ENCODE measurements at regions not wholly inside any gene's neighbourhood (a gene's known extent, or its start where the extent isn't known, plus 50 kb on each side); places are given as distances from the start of the nearest gene placed in this dataset.
"Not testable (repeated sequence)": the region's sequence is repeated elsewhere in the genome, so short reads cannot be mapped to it uniquely, and the experiment has no call there.

DNA sequence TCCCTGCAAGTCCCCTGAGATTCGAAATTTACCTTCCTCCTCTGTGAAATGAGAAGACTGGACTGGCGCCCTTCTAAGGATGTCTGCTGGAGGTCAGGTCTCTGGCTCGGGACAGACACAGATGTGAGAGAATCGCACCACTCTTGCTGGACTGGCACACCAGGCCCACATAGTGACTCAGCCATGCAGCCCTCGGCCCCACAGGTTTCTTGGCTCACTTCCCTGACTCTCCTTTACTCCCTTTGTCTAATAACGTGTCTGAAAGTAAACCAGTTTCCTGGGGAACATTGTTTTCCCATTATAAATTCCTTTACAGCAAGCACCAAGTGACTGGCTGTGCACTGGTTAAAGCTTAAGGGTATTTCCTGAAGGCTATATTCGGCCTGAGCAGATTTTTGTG is 106.7 kb upstream of the PLEKHG1 start:
- Histone ChIP-seq H3K27me3 (no peaks in the 10 kb centered on the region), H3K27ac (no peak overlapping the region), H3K4me1 (peaks cover 0 to 23% (median 15%) of the 10 kb centered on the region in 10 experiments; a peak in 16 of 20 replicates), H4K20me1 (no peaks in the 10 kb centered on the region), H3K9ac (no peak overlapping the region), H3K36me3 (no peaks in the 10 kb centered on the region; a peak in 1 of 22 replicates), H3K4me3 (no peak overlapping the region), H3K9me3 (replicated peaks in 1 of 11) (peaks cover 16 to 19% (median 17%) of the 10 kb centered on the region in 11 experiments; a peak in 21 of 22 replicates), H3K4me2 (no peak overlapping the region)
- no peak for TF ChIP-seq Cebpa-rat (IDR thresholded peaks at IDR 0.05)

- H3K4me2 ChIP-seq, H3K36me3 ChIP-seq, H3K4me3 ChIP-seq, H3K9ac ChIP-seq, H3K27me3 ChIP-seq, H4K20me1 ChIP-seq, H3K27ac ChIP-seq: not testable (repeated sequence)
- Histone ChIP-seq H3K4me1 (peaks cover 0 to 23% (median 15%) of the 10 kb centered on the region in 10 experiments; a peak in 16 of 20 replicates), H3K9me3 (replicated peaks in 1 of 11) (peaks cover 16 to 19% (median 17%) of the 10 kb centered on the region in 11 experiments; a peak in 21 of 22 replicates)
These were observed 106.1 kb upstream of the PLEKHG1 start for GRCh38 chr6:150493552-150493951.

- TF ChIP-seq Cebpa-rat (IDR thresholded peaks at IDR 0.05): no peak
- no peak overlapping the region for H3K4me3 ChIP-seq
- H3K27ac ChIP-seq: no peak overlapping the region
- no peaks in the 10 kb centered on the region; a peak in 1 of 22 replicates for H3K36me3 ChIP-seq
- H3K9me3 ChIP-seq (replicated peaks in 1 of 11): peaks cover 16 to 22% (median 18%) of the 10 kb centered on the region in 11 experiments; a peak in 21 of 22 replicates
- H3K9ac ChIP-seq: no peak overlapping the region
- H3K4me1 ChIP-seq: peaks cover 0 to 23% (median 15%) of the 10 kb centered on the region in 10 experiments; a peak in 16 of 20 replicates
- H4K20me1 ChIP-seq: no peaks in the 10 kb centered on the region
- H3K4me2 ChIP-seq: no peak overlapping the region
- no peaks in the 10 kb centered on the region for H3K27me3 ChIP-seq
These were observed 105.4 kb upstream of the PLEKHG1 start for GRCh38 chr6:150494241-150494640.

DNA sequence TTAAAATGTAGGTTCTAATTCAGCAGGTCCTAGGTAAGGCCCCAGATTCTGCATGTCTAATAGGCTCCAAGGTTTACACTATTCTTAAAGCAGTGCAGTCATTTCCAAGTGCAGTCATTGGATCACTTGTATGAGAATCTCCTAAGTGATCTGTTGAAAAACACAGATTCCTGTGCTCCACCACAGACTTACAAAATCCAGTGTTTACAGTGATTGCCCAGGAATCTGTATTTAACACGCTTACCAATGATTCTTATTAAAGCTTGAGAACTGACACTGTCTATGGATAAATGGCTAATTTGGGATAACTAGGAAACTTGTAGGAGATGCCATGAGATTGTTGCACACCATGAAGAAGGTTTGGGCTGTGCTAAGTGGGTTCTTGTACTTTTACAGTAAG is 104.6 kb upstream of the PLEKHG1 start:
- Histone ChIP-seq H4K20me1 (no peaks in the 10 kb centered on the region), H3K4me1 (peaks cover 0 to 19% (median 15%) of the 10 kb centered on the region in 10 experiments; a peak in 16 of 20 replicates), H3K27ac (no peak overlapping the region), H3K9ac (no peak overlapping the region), H3K9me3 (replicated peaks in 1 of 11) (peaks cover 20 to 31% (median 23%) of the 10 kb centered on the region in 11 experiments), H3K4me3 (no peak overlapping the region), H3K27me3 (no peaks in the 10 kb centered on the region), H3K36me3 (no peaks in the 10 kb centered on the region; a peak in 1 of 22 replicates), H3K4me2 (no peak overlapping the region)
- TF ChIP-seq Cebpa-rat (IDR thresholded peaks at IDR 0.05): no peak

GRCh38 chr6:150496629-150497028 is 103.1 kb upstream of the PLEKHG1 start:
- H3K9me3 ChIP-seq (replicated peaks in 1 of 11): peaks cover 32 to 44% (median 36%) of the 10 kb centered on the region in 11 experiments
- H3K27me3 ChIP-seq: no peaks in the 10 kb centered on the region
- no peak overlapping the region for H3K27ac ChIP-seq
- peaks cover 0 to 7% (median 6%) of the 10 kb centered on the region in 10 experiments; a peak in 16 of 20 replicates for H3K4me1 ChIP-seq
- no peaks in the 10 kb centered on the region for H4K20me1 ChIP-seq
- H3K36me3 ChIP-seq: no peaks in the 10 kb centered on the region; a peak in 2 of 22 replicates
- H3K4me3 ChIP-seq: no peak overlapping the region
- TF ChIP-seq Cebpa-rat (IDR thresholded peaks at IDR 0.05): no peak
- no peak overlapping the region for H3K9ac ChIP-seq
- no peak overlapping the region for H3K4me2 ChIP-seq

DNA sequence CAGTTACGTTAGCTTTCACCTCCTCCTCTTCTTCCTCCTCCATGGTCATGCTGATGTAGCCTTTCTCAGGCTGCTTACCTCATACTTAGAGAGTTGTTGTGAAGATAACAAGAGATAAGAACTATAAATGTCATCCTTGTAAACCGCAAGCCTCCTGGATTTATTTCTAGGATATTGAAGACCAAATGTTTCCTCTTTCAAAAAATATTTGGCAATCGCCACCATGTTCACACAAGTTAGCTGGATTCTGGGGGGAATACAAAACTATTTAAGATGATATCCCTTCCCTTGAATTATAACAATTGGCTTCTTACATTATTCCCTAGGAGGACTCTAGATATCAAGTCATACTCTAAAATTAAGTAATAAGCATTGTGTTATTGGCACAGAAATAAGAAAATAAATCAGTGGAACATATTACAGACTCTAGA is 99.8 kb upstream of the PLEKHG1 start:
- Histone ChIP-seq H3K4me3 (no peak overlapping the region), H3K4me2 (no peak overlapping the region), H3K27me3 (no peaks in the 10 kb centered on the region), H3K36me3 (no peaks in the 10 kb centered on the region; a peak in 1 of 22 replicates), H3K9ac (no peak overlapping the region), H4K20me1 (no peaks in the 10 kb centered on the region), H3K4me1 (peaks cover 0 to 9% (median 2%) of the 10 kb centered on the region in 10 experiments; a peak in 4 of 20 replicates), H3K27ac (no peak overlapping the region), H3K9me3 (replicated peaks in 1 of 11) (peaks cover 17 to 25% (median 22%) of the 10 kb centered on the region in 11 experiments)
- no peak for TF ChIP-seq Cebpa-rat (IDR thresholded peaks at IDR 0.05)

DNA sequence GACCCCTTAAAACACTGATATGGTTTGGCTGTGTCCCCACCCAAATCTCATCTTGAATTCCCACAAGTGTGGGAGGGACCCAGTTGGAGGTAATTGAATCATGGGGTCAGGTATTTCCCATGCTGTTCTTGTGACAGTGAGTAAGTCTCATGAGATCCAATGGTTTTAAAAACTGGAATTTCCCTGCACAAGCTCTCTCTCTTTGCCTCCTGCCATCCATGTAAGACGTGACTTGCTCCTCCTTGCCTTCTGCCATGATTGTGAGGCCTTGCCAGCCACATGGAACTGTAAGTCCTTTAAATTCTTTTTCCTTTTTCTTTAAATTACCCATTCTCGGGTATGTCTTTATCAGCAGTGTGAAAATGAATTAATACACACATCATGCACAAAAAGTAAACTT is 99.1 kb upstream of the PLEKHG1 start:
- not testable (repeated sequence) for H3K4me2 ChIP-seq, H3K4me1 ChIP-seq, H3K4me3 ChIP-seq, H3K36me3 ChIP-seq, H3K27ac ChIP-seq, H3K27me3 ChIP-seq, H3K9ac ChIP-seq, H4K20me1 ChIP-seq
- H3K9me3 ChIP-seq (replicated peaks in 1 of 11): peaks cover 17 to 25% (median 22%) of the 10 kb centered on the region in 11 experiments

DNA sequence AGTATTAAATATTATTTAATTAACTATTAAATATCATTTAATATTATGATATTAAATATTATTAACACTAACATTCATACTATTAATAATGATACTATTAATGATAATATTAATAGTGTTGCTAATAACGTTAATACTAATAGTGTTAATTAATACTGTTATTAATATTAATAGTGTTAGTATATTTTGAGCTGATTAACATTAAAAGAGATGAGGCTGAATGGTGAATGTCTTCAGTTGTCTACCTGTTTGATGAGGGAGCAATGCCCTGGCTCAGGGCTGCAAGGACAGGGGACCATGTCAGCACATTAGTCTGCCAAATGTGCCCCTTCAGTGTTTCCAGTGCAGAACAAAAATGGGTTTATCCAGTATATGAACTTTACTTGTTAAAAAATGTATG is 96.6 kb upstream of the PLEKHG1 start:
- Histone ChIP-seq H3K27me3 (no peaks in the 10 kb centered on the region), H3K36me3 (no peaks in the 10 kb centered on the region; a peak in 1 of 22 replicates), H3K4me2 (no peak overlapping the region), H3K4me1 (peaks cover 0 to 9% (median 2%) of the 10 kb centered on the region in 10 experiments; a peak in 4 of 20 replicates), H4K20me1 (no peaks in the 10 kb centered on the region), H3K9me3 (replicated peaks in 1 of 11) (peaks cover 17 to 28% (median 22%) of the 10 kb centered on the region in 11 experiments), H3K4me3 (no peak overlapping the region), H3K9ac (no peak overlapping the region), H3K27ac (no peak overlapping the region)
- no peak for TF ChIP-seq Cebpa-rat (IDR thresholded peaks at IDR 0.05)

DNA sequence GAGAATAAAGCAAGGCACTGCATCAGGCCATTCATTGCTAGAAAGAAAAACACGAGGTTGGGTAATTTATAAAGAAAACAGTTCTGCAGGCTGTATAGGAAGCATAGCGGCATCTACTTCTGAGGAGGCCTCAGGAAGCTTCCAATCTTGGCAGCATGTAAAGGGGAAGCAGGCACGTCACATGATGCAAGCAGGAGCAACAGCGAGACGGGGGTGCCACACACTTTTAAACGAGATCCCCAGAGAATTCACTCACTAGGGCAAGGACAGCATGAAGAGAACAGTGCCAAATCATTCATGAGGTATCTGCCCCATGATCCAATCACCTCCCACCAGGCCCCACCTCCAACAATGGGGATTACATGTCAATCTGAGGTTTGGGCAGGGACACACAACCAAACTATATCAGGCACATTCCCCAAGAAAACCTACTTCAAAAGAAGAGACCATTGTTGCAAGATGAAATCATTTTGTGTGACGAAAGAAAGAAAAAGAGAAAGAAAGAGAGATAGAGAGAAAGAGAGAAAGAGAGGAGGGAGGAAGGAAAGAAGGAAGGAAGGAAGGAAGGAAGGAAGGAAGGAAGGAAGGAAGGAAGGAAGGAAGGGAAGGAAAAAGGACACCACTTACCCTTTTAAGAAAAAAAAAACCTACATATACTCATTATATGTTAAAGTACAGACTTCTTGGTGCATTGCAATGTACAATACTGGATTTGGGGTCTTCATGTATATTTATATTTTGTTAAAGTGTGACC is 95.9 kb upstream of the PLEKHG1 start:
- peaks cover 0 to 9% (median 2%) of the 10 kb centered on the region in 10 experiments; a peak in 4 of 20 replicates for H3K4me1 ChIP-seq
- H3K27ac ChIP-seq: no peak overlapping the region
- H3K9me3 ChIP-seq (replicated peaks in 1 of 11): peaks cover 17 to 34% (median 22%) of the 10 kb centered on the region in 11 experiments
- H3K36me3 ChIP-seq: no peaks in the 10 kb centered on the region; a peak in 1 of 22 replicates
- H3K4me3 ChIP-seq: no peak overlapping the region
- no peaks in the 10 kb centered on the region for H4K20me1 ChIP-seq
- H3K9ac ChIP-seq: no peak overlapping the region
- no peaks in the 10 kb centered on the region for H3K27me3 ChIP-seq
- no peak for TF ChIP-seq Cebpa-rat (IDR thresholded peaks at IDR 0.05)
- peak overlapping the region in 3 of 11 experiments; percentile 5 to 46 (median 10); a peak in 3 of 22 replicates for H3K4me2 ChIP-seq

DNA sequence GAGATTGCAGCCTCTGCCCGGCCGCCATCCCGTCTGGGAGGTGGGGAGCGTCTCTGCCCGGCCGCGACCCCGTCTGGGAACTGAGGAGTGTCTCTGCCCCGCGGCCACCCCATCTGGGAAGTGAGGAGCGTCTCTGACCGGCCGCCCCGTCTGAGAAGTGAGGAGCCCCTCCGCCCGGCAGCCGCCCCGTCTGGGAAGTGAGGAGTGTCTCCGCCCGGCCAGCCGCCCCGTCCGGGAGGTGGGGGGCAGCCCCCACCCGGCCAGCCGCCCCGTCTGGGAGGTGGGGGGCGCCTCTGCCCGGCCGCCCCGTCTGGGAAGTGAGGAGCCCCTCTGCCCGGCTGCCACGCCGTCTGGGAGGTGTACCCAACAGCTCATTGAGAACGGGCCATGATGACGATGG is 92.3 kb upstream of the PLEKHG1 start:
- not testable (repeated sequence) for H3K4me2 ChIP-seq, H3K27me3 ChIP-seq, H3K27ac ChIP-seq, H3K4me3 ChIP-seq, H3K9ac ChIP-seq, H4K20me1 ChIP-seq, H3K4me1 ChIP-seq, H3K36me3 ChIP-seq
- H3K9me3 ChIP-seq (replicated peaks in 1 of 11): peaks cover 0 to 12% (median 5%) of the 10 kb centered on the region in 11 experiments; a peak in 7 of 22 replicates

All from BLaER1 treated with 17β-estradiol and CSF1 and Interleukin-3, amounts not matched to agents 10 nM and 100 nM (cell line).